ENCODE measurements at regions not wholly inside any gene's neighbourhood (a gene's known extent, or its start where the extent isn't known, plus 50 kb on each side); places are given as distances from the start of the nearest gene placed in this dataset.

GRCh38 chr11:121961321-121961801, 154.7 kb downstream of the BLID start:
- WGBS, 2 donors: 22 to 34% methylated on average over 3 of the region's 3 CpGs
- Histone ChIP-seq H3K27me3 (no peaks in the 10 kb centered on the region), H3K9me3 (no peaks in the 10 kb centered on the region), H3K27ac (peak overlapping the region; percentile 62 to 63), H3K36me3 (ENCODE audit: low read depth, missing control alignments) (no peaks in the 10 kb centered on the region), H3K4me3 (no peak overlapping the region), H3K4me1 (peaks cover 26% of the 10 kb centered on the region)
- peak; percentile 70 for DNase-seq
- intact Hi-C loops (cut with DNase I; ENCODE audit: low total_unique reads): no loop called here
- TF ChIP-seq POLR2A (IDR thresholded peaks at IDR 0.05) (no peak), CTCF (IDR thresholded peaks at IDR 0.05) (no peak)

GRCh38 chr11:121958971-121959325, 157.1 kb downstream of the BLID start:
- H3K36me3 ChIP-seq (ENCODE audit: low read depth, missing control alignments): no peaks in the 10 kb centered on the region
- no peaks in the 10 kb centered on the region for H3K27me3 ChIP-seq
- H3K27ac ChIP-seq: peak overlapping the region; percentile 15 to 41
- H3K4me3 ChIP-seq: no peak overlapping the region
- H3K9me3 ChIP-seq: no peaks in the 10 kb centered on the region
- DNase-seq: no peak
- H3K4me1 ChIP-seq: peaks cover 26% of the 10 kb centered on the region
- intact Hi-C loops (cut with DNase I; ENCODE audit: low total_unique reads): no loop called here
- 39 to 49% methylated on average over 5 of the region's 5 CpGs for WGBS, 2 donors
- TF ChIP-seq CTCF (IDR thresholded peaks at IDR 0.05) (no peak), POLR2A (IDR thresholded peaks at IDR 0.05) (no peak)

GRCh38 chr11:121958323-121958970, 157.6 kb downstream of the BLID start:
- WGBS, 2 donors: 49 to 80% methylated on average over 3 of the region's 3 CpGs
- no peaks in the 10 kb centered on the region for H3K9me3 ChIP-seq
- H3K4me3 ChIP-seq: no peak overlapping the region
- no peaks in the 10 kb centered on the region for H3K36me3 ChIP-seq (ENCODE audit: low read depth, missing control alignments)
- H3K27ac ChIP-seq: peak overlapping the region; percentile 15 to 41
- TF ChIP-seq POLR2A (IDR thresholded peaks at IDR 0.05) (no peak), CTCF (IDR thresholded peaks at IDR 0.05) (no peak)
- H3K4me1 ChIP-seq: peaks cover 26% of the 10 kb centered on the region
- intact Hi-C loops (cut with DNase I; ENCODE audit: low total_unique reads): no loop called here
- H3K27me3 ChIP-seq: no peaks in the 10 kb centered on the region
- no peak for DNase-seq

- no peaks in the 10 kb centered on the region for H3K4me1 ChIP-seq
- H3K9me3 ChIP-seq: no peaks in the 10 kb centered on the region
- no peak for DNase-seq
- intact Hi-C loops (cut with DNase I; ENCODE audit: low total_unique reads): no loop called here
- no peaks in the 10 kb centered on the region for H3K27me3 ChIP-seq
- no peak overlapping the region for H3K4me3 ChIP-seq
- no peaks in the 10 kb centered on the region for H3K36me3 ChIP-seq (ENCODE audit: low read depth, missing control alignments)
- H3K27ac ChIP-seq: no peak overlapping the region
- WGBS, 2 donors: 77 to 78% methylated on average over 2 of the region's 2 CpGs
- TF ChIP-seq CTCF (IDR thresholded peaks at IDR 0.05): no peak
- TF ChIP-seq POLR2A (IDR thresholded peaks at IDR 0.05): no peak
Observed at GRCh38 chr11:121953122-121953521, 162.9 kb downstream of the BLID start.

GRCh38 chr11:121950160-121950559, 165.9 kb downstream of the BLID start:
- Histone ChIP-seq H3K27ac (no peak overlapping the region), H3K36me3 (ENCODE audit: low read depth, missing control alignments) (no peaks in the 10 kb centered on the region), H3K4me1 (no peaks in the 10 kb centered on the region), H3K27me3 (no peaks in the 10 kb centered on the region), H3K9me3 (no peaks in the 10 kb centered on the region), H3K4me3 (no peak overlapping the region)
- DNase-seq: no peak
- intact Hi-C loops (cut with DNase I; ENCODE audit: low total_unique reads): no loop called here
- TF ChIP-seq CTCF (IDR thresholded peaks at IDR 0.05) (no peak), POLR2A (IDR thresholded peaks at IDR 0.05) (no peak)
- 81 to 90% methylated on average over 3 of the region's 3 CpGs for WGBS, 2 donors

Measured in testis (tissue), 2 donors.